SK-N-MC (cell line): ENCODE measurements at regions not wholly inside any gene's neighbourhood (a gene's known extent, or its start where the extent isn't known, plus 50 kb on each side); places are given as distances from the start of the nearest gene placed in this dataset.
"Not testable (repeated sequence)": the region's sequence is repeated elsewhere in the genome, so short reads cannot be mapped to it uniquely, and the experiment has no call there.

ENCODE experiments used
- DNase-seq: peaks from one replicate; pipeline ENCODE4 v3.0.0-alpha.2; 2011; ENCODE audit warnings: low read depth, low spot score
- H3K27ac ChIP-seq: fragments of 200-600 bp; sonication (generic); 2 replicates; pipeline ENCODE4 v1.5.1; 2016; ENCODE audit warnings: mixed run types
- H3K36me3 ChIP-seq: fragments of 200-600 bp; sonication (generic); 2 replicates; pipeline ENCODE4 v1.6.1; 2017; ENCODE audit warnings: antibody characterized with exemption, low read length, mixed read lengths; ENCODE audit not compliant: insufficient read depth
- H3K4me3 ChIP-seq: fragments of 200-600 bp; sonication (generic); 2 replicates; pipeline ENCODE4 v1.5.1; 2016
- H3K9ac ChIP-seq: fragments of 200-600 bp; sonication (generic); 2 replicates; pipeline ENCODE4 v1.8.0; 2017; ENCODE audit warnings: mixed run types, mixed read lengths; ENCODE audit not compliant: insufficient read length
- H3K9me3 ChIP-seq: fragments of 200-600 bp; sonication (generic); 2 replicates; pipeline ENCODE4 v1.6.1; 2017; ENCODE audit warnings: low read depth, mild to moderate bottlenecking, antibody characterized with exemption, low read length, moderate library complexity, mixed read lengths
- EZH2 ChIP-seq: fragments of 200-600 bp; sonication (generic); IDR thresholded peaks from one replicate; pipeline ENCODE4 v1.6.1; 2017; ENCODE audit warnings: antibody characterized with exemption
- FOXP2 ChIP-seq: optimal IDR thresholded peaks from 2 replicates; pipeline ENCODE3; 2011; ENCODE audit warnings: mild to moderate bottlenecking, moderate library complexity; ENCODE audit not compliant: insufficient read depth; ENCODE audit errors: extremely low read length, control extremely low read depth
- POLR2AphosphoS5 ChIP-seq: IDR thresholded peaks from 2 replicates; pipeline ENCODE4 v1.6.1; 2012; ENCODE audit warnings: mild to moderate bottlenecking, low read depth, low read length, borderline replicate concordance

DNA sequence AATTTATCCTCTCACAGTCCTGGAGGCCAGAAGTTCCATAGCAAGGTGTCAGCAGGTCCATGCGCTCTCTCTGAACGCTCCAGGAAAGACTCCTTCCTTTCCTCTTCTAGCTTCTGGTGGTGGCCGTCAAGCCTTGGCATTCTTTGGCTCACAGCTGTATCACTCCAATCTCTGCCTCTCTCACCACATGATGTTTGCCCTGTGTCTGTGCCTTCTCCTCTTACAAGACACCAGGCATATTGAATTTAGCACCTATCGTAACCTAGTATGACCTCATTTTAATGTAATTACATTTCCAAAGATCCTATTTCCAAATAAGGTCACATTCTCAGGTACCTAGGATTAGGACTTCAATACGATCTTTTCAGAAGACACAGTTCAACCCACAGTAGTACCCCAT, 428.5 kb downstream of the CD83 start:
- no peak for TF ChIP-seq FOXP2
- TF ChIP-seq POLR2AphosphoS5 = no peak
- no peak for TF ChIP-seq EZH2
- H3K9me3 ChIP-seq = no peaks in the 10 kb centered on the region
- H3K36me3 ChIP-seq = no peaks in the 10 kb centered on the region
- DNase-seq = no peak
- H3K9ac ChIP-seq = no peak overlapping the region
- no peak overlapping the region for H3K4me3 ChIP-seq
- no peak overlapping the region for H3K27ac ChIP-seq

DNA sequence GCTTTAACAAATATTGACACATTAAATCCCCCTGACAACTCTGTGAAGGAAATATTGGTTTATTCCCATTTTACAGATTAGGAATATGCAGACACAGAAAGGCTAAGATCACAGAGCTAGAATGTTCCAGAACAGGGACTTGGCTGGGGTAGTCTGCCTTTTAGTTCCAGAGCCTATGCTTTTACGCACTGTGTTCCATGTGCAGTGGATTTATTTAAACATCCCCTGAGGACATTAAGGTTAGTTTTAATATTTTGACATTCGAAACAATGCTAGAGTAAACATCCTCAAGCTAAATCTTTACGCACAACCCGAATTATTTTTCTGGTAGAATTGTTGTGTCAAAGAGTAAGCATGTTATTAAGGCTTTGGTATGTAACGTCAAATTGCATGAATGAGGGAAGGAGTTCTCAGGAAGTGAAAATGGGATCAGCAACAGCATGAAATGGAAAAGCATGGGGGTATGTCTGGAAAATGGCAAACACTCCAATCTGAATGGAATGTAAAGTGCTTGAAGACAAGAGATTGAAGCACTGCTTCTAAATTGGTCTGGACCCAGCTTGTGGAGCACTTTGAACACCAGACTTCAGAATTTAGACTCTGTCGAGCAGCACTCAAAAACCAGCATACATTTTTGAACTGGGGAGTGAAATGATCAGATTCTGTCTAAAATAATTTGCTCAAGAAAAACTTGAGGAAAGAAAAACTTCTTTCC, 429.9 kb downstream of the CD83 start:
- TF ChIP-seq EZH2 (no peak), FOXP2 (no peak), POLR2AphosphoS5 (no peak)

DNA sequence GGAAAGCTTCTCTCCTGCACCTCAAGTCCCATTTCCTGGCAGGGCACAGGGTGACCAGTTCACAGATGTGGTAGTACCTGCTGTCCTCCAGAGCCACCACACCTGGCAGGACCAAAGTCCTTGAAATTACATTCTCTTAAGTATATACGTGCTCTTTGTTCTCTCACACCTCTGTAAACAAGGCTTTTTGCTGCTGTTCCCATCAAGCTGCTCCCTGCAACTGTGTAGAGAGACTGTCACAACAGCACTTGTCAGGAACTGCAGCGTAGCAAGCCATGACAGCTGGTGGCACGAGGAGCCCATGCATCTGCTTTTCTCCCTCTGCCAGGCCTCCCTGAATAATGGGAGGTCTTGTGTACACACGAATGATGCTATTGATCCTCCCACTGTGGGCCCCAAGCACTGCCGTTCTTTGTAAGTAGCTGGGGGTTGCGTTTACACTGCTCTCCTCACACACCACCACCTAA, 431.8 kb downstream of the CD83 start:
- Histone ChIP-seq H3K9me3 (no peaks in the 10 kb centered on the region), H3K9ac (no peak overlapping the region), H3K36me3 (no peaks in the 10 kb centered on the region), H3K27ac (no peak overlapping the region), H3K4me3 (no peak overlapping the region)
- no peak for TF ChIP-seq EZH2
- DNase-seq = no peak

More for the DNA sequence above, 429.9 kb downstream of the CD83 start:
- Histone ChIP-seq H3K27ac (no peak overlapping the region), H3K9ac (no peak overlapping the region), H3K36me3 (no peaks in the 10 kb centered on the region), H3K4me3 (no peak overlapping the region), H3K9me3 (no peaks in the 10 kb centered on the region)
- DNase-seq = no peak

DNA sequence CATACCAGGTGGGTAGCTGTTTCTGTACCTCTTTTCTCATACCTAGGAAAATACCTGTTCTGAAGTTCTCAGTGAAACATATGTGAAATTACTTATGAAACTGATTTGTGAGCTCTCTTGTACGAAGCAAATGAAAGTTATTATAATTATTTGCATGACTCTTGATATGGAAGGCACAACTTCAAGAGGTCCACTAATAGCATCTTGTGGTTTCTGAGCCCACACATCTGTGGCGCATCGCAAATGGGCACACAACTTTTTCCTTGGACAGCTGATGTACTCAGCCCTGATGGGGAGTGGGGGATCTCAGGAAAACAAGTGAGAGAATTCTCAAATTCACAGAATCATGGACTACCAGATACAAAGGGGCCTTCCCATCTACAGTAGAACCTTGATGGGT, 432.3 kb downstream of the CD83 start:
- TF ChIP-seq POLR2AphosphoS5 (no peak), EZH2 (no peak), FOXP2 (no peak)
- no peaks in the 10 kb centered on the region for H3K36me3 ChIP-seq
- H3K4me3 ChIP-seq = no peak overlapping the region
- H3K27ac ChIP-seq = no peak overlapping the region
- H3K9me3 ChIP-seq = no peaks in the 10 kb centered on the region
- no peak overlapping the region for H3K9ac ChIP-seq
- no peak for DNase-seq

DNA sequence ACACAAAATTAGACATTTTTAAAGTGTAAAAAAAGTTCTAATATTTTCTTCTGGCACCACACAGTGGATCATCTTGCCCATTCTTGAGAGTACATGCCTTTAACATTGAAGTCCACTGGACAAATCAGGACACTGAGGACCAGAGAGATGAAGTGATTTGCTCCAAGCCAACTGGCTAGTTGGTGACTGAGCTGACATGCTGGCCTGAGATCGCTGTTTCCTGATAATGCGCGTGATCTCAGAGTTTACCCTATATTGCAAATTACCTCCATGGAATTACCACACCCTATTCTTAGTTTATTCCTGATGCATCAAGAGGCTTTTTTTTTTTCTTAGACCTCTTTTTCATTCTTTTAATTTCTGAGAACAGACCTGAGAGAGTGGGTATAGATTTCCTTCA, 432.8 kb downstream of the CD83 start:
- DNase-seq = no peak
- Histone ChIP-seq H3K9ac (no peak overlapping the region), H3K27ac (no peak overlapping the region; the same call in 1 of the 2 replicates), H3K36me3 (no peaks in the 10 kb centered on the region), H3K9me3 (no peaks in the 10 kb centered on the region), H3K4me3 (no peak overlapping the region)
- TF ChIP-seq POLR2AphosphoS5 = no peak
- no peak for TF ChIP-seq EZH2
- no peak for TF ChIP-seq FOXP2

DNA sequence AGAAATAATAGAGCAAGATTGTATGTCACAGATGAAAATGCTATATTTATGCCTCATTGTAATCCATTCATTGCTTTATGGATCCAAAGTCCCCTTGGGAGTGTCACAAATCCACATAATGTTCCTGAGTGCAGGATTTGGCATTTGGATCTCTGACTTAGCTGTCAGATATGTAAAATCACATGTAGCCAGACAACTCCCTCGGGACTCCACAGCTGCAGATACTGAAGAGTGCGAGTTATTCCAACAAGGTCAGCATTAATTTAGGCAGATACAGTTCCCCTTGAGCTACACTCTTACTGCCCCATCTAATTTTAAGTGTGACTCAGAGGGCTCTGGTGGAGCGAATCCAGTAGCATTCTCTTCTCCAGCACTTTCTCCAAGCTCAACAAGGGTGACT, 433.2 kb downstream of the CD83 start:
- Histone ChIP-seq H3K9me3 (no peaks in the 10 kb centered on the region), H3K9ac (no peak overlapping the region), H3K27ac (no peak overlapping the region), H3K36me3 (no peaks in the 10 kb centered on the region), H3K4me3 (no peak overlapping the region)
- DNase-seq = peak; percentile 42
- no peak for TF ChIP-seq POLR2AphosphoS5
- no peak for TF ChIP-seq EZH2
- TF ChIP-seq FOXP2 = no peak

DNA sequence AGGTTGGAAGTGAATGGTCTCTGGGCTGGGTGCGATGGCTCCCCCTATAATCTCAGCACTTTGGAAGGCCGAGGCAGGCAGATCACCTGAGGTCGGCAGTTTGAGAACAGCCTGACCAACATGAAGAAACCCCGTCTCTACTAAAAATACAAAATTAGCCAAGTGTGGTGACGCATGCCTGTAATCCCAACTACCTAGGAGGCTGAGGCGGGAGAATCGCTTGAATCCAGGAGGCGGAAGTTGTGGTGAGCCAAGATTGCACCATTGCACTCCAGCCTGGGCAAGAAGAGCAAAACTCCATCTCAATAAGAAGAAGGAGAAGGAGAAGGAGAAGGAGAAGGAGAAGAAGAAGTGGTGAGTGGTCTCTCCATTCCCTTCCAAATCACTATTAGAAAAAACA, 434.0 kb downstream of the CD83 start:
- not testable (repeated sequence) for DNase-seq, H3K36me3 ChIP-seq, H3K9ac ChIP-seq, H3K27ac ChIP-seq, H3K9me3 ChIP-seq, H3K4me3 ChIP-seq

DNA sequence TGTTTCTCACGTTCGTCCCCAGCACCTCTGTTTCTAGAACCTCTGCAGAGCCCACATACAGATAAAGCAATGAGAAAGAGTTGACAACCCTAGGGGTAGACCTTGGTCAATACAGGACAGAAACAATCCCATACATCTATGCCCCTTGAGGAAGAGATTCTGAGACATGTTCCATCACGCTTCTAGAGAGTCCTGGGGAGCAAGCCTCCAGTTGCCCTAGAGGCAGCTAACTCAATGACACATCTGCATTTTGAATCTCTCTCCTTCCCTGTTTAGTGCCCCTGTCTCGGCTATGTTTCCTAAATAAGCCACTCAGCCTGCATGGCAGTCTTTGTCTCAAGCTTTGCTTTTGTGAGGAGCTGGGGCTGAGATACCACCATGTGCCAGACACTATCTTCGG, 435.3 kb downstream of the CD83 start:
- H3K9me3 ChIP-seq = no peaks in the 10 kb centered on the region
- no peak for TF ChIP-seq EZH2
- no peak for TF ChIP-seq POLR2AphosphoS5
- no peak for TF ChIP-seq FOXP2
- no peak overlapping the region for H3K4me3 ChIP-seq
- no peak for DNase-seq
- H3K9ac ChIP-seq = no peak overlapping the region
- no peaks in the 10 kb centered on the region for H3K36me3 ChIP-seq
- H3K27ac ChIP-seq = no peak overlapping the region

DNA sequence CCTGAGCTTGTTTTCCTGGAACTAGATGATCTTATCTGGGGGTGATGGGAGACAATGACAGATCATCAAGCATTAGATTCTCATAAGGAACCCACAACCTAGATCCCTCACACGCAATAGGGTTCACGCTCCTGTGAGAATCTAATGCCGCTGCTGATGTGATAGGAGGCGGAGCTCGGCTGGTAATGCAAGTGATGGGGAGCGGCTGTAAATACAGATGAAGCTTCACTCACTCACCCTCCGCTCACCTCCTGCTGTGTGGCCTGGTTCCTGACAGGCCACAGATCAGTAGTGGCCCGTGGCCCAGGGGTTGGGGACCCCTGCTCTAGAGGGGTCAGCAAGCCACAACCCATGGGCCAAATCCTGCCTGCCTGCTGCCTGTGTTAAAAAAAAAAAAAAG, 435.9 kb downstream of the CD83 start:
- H3K9me3 ChIP-seq = no peaks in the 10 kb centered on the region
- TF ChIP-seq POLR2AphosphoS5 (no peak), FOXP2 (no peak), EZH2 (no peak)

DNA sequence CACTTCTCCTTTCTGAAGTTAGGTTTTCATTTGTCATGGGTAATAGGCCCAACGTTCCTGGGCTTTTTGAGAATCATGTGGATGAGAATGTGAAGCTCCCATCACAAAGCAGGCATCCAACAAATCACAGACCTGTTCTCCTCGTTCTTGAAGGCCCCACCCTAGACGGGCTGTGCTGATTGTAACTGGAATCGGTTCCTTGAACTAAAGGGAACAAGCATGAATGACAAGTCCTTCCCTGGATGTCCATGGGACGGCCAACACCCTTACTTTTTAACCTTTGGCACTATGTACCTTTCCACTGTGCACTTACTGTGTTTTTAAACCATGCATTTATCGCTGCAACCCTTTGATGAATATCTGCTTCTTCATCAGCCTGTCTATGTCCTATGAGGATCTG, 438.2 kb downstream of the CD83 start:
- Histone ChIP-seq H3K4me3 (no peak overlapping the region), H3K36me3 (no peaks in the 10 kb centered on the region), H3K9ac (no peak overlapping the region), H3K9me3 (no peaks in the 10 kb centered on the region), H3K27ac (no peak overlapping the region)
- TF ChIP-seq EZH2 = no peak
- TF ChIP-seq FOXP2 = no peak
- no peak for TF ChIP-seq POLR2AphosphoS5
- DNase-seq = no peak

More for the DNA sequence above, 435.9 kb downstream of the CD83 start:
- Histone ChIP-seq H3K9ac (no peak overlapping the region), H3K27ac (no peak overlapping the region), H3K36me3 (no peaks in the 10 kb centered on the region), H3K4me3 (no peak overlapping the region)
- DNase-seq = no peak
